ENCODE measurements at regions not wholly inside any gene's neighbourhood (a gene's known extent, or its start where the extent isn't known, plus 50 kb on each side); places are given as distances from the start of the nearest gene placed in this dataset.

DNA sequence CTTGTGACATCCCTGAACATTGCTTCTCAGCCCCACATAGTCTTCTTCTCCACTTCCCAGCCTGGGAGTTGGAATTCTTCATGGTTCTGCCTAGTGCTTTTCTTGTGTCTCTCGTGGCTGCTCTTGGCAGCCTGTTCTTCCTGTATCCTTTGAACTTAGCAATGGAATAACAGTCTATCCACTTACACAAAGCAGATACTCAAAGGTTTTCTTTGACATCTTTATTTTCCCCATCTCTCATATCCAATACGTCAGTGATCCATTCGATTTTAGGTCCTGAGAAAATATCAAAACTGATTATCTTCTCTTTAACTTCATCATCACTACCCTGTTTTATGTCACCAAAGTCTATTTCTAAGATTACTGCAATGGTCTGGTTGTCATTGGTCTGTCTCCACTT, 1091.2 kb upstream of the PIK3C3 start:
- DNase-seq: no peak

DNA sequence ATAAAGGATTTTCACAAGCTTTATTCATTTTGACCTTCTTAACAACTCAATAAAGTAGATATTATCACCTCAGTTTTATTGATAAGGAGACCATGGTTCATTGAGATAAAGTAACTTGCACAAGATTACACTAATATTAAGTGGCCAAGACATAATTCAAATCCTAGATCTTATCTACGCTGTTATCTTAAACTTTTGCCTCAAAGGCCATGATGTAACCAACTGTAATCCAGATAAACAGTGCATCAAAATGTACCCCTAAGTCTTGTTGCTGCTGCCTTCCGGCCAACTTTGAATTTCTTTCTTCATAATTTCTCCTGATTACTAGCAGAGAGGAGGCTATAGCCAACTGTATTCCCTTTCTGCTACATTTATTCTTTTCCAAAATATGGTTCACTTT, 1094.8 kb upstream of the PIK3C3 start:
- no peak for DNase-seq

DNA sequence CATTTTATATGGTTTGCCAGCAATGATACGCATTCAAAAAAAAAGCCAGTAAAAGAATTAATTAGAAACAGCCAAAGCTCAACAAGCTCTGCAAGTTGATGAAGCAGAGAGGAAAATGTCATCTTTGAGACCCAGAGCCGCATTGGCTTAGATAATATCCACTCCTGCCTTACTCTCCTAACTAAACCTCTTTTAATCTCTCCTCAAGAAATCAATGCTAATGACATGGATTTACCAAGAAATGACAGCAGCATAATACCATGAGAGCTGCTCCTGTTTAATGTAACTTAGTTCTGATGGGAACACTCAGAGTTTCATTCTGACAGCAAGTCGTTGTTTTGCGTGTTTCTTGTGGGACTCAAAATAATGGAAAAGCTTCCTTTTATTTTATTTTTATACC, 1099.4 kb upstream of the PIK3C3 start:
- no peak for DNase-seq

DNA sequence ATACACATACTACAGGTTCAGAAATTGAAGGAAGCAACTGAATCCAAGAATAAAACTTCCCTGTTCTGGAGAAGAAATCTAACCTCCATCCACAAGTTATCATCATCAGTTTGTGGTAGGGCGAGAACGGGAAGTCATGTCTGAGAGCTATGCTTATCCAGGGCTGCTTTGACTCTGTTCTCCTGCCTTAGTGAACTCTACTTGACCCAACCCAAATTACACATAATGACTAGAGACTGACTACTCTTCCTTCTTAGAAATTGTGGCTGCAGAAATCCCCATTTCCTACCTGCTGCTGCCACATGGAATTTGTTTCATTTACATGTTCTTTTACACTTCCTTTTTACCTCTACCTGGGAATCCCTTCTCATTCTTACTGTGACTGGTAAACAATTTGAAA, 1102.6 kb upstream of the PIK3C3 start:
- DNase-seq: no peak

DNA sequence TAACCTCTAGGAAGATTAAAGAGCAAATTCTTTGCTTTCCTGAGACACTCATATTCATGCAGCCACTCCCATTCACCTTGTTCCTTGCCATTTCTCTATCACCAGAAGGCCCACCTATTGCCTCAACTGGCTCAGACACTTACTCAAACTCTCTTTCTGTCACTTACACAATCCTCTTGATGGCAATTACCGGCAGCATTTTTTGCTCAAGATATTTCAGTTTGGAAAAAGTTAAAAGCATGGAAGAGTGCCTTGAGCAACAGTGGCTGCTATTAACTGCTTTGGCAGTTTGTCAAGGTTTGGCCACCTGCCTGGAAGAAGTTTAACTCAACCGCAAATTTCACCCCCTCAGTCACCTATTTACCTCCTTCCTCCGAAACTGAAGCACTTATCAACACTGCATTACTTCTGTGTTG, 1104.0 kb upstream of the PIK3C3 start:
- no peak for DNase-seq

DNA sequence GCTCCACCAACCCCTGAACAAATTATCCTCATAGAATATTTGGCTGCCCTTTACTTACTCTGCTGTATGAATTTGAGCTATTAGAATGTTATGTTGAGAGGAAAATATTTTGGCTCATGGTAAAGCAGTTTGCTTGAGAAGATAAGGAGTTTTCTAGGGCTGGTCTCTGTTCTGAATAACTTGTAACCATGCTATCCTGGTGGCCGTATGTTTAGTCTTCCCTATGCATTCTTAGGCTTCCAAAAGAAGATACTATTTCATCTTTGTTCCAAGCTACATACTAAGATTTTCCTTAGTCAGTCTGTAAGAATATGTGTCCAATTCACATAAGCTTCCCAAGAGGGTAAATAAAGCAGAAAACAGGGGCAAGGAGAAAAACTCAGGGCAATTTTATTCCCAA, 1105.1 kb upstream of the PIK3C3 start:
- no peak for DNase-seq

DNA sequence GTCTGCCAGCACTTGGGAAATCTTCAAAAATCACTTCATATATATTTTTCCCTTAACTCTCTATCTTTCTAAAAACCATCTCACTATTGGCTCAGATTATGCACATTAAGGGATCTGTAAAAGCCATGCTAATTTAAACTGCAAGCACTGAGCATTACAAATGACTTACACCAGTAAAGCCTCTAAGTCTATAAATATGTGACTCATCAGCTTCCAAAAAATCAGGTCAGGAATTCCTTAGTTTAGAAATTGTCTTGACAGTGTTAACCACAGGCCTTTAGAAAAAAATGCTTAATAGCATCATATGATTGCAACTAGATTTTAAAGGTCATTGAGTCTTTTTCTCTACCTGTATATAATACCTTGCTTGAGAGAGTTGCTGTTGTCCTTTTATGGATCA, 1113.6 kb upstream of the PIK3C3 start:
- DNase-seq: no peak

DNA sequence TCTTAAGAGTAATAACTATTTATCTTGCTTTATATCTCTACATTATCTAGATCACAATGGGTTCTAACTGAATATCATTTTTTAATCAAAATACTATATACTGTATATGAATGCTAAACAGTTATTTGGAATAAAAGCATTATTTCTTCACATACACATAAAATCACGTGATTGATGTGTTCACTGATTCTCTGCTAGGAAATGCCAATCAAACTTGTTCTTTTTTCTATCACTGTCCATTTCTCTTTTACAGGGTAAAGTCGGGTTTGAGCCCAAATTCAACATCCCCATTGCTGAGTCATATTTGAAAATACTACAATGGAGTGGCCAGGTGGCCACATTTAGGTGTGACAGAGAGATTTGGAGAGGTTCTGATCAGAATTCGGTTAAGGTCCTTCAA, 1114.0 kb upstream of the PIK3C3 start:
- no peak for DNase-seq

DNA sequence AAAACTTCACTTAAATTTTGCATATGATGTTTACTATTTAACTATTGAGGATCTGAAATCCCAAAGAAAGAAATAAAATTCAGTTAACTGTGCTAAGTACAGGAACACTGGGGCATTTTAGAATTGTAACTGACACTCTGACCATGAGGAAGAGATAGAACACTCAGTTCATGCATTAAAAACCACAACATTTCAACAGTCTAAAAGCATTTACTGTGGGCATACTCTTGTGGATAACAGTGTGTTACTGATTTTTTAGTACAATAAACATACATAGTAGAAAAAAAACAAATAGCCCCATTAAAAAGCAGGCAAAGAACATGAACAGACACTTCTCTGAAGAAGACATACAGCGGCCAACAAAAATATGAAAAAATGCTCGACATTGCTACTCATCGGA, 1122.7 kb upstream of the PIK3C3 start:
- no peak for DNase-seq

DNA sequence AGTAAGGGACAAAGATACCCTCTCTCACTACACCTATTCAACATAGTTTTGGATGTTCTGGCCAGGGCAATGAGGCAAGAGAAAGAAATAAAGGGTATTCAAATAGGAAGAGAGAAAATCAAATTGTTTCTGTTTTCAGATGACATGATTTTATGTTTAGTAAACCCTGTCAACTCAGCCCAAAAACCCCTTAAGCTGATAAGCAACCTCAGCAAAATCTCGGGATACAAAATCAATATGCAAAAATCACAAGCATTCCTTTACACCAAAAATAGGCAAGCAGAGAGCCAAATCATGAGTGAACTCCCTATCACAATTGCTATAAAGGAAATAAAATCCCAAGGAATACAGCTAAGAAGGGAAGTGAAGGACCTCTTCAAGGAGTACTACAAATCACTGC, 1130.7 kb upstream of the PIK3C3 start:
- no peak for DNase-seq

DNA sequence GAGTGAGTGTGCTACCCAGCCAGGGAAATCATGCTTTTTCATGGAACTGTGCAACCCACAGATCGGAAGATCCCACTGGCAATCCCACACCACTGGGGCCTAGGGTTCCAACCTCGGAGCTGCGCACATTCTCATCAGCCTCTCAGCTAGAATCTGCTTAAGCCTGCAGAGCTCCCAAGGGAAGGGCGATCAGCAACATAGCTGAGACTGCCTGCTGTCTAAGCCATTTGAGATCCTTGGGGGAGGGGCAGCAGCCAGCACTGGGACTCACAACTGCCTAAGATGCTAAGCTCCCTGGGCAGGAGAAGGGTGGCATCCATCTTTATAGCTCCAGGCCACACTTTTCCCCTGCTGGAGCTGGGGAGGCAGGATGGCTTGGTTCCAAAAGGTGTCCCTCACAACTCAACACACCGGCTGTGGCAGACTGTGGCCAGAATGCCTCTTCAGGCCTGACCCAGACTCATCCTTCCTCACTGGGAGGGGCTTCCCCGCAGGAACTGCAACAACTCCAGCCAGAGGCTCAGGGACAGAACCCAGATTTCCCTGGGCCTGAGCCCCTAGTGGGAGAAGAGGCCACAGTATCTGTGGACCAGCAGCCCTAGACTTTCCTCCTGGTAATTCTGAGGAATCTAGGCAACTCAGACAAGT, 1133.3 kb upstream of the PIK3C3 start:
- DNase-seq: no peak

DNA sequence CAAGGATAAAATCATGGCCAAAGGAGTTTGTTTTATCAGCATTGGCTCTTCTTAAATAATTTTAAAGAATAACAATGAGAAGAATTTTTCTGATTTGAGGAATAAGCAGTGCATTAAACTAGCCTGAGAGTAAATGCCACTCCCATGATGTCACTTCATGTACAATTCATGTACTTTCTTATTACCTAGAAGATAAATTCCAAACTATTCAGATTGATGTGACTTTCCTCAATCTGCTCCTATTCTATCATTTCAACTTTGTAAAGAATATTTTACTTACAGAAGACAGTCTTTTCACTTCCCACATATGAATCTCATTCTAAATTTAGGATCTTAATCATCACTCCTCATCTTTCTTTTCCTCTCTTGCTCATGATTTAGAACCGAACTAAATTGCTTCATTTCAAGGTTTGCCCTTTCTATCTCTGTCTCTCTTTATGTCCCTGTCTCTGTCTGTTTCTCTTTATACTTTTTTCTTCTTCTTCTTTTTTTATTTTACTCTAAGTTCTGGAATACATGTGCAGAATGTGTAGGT, 1142.0 kb upstream of the PIK3C3 start:
- DNase-seq: no peak

DNA sequence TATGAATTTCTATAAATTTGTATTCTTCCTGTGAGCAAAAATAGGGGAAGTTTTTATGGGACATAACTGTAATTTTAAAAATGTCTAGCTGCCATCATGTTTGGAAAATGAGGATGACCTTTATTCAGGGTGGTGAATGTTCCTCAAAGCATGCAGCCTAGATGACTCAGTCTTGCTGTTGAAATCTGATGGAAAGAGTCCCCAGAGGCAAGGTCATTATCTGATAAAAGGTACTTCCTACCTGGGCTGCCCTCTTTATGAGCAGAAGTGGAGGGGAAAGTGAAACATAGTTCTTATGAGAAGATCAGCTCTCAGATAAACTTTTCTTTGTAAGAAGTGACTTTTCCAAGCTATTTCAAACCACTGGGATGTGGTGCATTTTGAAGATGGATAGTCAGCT, 1144.7 kb upstream of the PIK3C3 start:
- DNase-seq: no peak

DNA sequence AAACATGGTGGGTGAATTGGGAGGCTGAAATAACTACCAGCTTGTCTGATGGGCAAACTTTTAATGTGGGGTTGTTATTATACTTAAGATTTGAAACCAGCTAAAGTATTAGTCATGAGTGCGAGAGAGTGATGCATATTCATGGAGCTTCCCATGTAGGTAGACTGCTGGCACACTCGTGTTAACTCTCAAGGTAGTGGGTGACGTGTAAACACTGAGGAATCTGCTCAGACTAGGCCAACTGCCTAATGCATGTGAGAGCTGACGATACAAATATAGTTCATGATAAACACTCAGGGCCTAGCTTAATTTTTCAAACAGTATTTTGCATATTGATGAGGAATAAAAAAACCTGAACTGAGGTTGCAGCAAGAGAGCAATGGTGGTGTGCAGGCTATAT, 1165.7 kb upstream of the PIK3C3 start:
- DNase-seq: no peak

DNA sequence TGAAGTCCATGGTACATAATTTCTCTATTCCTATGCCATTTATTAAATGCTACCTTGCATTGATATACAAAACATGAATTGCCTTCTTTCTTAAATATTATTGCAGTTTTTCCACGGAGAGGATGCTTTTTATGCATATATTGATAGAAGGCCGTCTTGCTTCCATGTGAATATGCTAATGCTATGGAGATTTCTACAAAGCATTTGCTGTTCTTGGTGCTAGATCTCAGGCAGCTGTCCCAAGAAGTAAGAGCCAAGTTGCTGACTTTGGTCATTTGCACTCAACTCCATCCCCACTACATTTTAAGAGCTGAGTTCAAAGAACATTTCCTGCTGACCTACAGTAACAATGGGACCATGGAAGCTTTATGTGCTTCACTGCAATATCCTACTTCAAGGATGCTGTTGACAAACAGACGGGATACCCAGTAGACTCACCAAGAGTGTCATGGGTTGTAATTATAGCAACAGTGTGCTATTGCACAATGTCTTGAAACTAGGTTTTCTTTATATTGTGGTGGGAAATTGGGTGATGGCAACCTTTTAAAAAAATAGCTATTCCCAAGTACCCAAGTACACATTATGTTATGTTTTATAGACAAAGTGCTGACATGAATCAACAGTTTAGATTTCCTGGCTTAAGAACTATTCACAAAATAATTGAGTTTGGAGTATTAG, 1172.4 kb upstream of the PIK3C3 start:
- no peak for DNase-seq

DNA sequence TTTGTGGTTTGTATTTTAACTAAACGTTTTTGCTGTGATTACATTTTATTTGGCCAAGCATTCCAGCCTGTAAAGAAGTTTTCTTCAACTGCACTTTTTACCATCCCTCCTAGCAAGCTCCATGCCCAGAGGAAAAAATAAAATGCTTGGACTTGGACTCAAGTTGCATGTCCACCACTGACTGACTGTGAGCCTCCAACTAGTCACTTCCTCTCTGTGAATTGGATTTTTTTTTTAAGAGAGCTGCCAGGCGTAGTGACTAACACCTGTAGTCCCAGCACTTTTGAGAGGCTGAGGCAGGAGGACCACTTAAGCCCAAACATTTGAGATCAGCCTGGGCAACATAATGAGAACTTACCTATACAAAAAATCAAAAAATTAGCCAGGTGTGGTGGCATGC, 1185.2 kb upstream of the PIK3C3 start:
- DNase-seq: no peak

DNA sequence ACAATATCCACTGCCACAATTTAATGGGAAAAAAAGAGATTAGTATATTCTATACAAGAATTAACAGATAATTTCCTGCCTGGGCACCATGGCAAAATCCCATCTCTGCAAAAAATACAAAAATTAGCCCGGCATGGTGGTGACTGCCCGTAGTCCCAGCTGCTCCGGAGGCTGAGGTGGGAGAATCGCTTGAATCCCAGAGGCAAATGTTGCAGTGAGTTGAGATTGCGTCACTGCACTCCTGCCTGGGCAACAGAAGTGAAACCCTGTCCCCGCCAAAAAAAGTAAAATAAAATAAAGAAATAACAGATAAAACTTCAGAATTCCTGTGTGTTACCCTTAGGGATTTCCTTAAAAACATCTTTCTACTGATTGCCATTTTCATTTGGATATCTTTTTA, 1194.8 kb upstream of the PIK3C3 start:
- DNase-seq: no peak

DNA sequence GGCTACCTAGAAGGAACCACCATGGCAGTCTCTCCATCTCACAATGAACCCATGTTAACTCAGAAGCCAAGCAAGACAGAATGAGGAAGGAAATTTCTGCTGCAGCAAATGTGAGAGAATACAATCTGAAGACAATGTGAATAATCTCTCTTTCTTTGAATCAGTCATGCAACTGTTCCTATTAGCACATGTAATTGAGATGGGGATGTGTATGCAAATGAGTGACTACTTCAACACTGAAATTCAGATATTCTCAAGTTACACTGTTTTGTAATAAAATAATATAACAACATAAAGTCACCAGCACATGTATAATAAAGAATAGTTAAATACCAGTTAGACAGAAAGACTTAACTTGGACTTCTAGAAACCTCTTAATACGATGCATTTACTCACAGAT, 1200.6 kb upstream of the PIK3C3 start:
- no peak for DNase-seq

DNA sequence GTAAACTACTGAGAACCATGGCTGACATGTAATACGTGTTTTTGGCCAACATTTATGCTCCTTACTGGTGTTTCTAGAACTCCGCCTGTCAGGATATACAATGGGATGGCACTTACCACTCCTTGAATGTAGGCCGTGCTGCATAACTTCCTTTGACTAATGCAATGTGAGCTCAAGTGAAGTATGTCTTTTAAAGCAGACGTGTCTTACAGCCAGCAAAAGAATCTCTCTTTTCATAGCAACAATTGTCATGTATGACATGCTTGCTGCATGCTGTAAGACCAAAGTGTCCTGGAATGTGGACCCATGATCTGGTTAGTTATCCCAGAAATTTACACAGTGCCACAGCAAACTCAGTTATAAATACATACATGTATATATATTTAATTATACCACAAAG, 1202.7 kb upstream of the PIK3C3 start:
- DNase-seq: no peak

DNA sequence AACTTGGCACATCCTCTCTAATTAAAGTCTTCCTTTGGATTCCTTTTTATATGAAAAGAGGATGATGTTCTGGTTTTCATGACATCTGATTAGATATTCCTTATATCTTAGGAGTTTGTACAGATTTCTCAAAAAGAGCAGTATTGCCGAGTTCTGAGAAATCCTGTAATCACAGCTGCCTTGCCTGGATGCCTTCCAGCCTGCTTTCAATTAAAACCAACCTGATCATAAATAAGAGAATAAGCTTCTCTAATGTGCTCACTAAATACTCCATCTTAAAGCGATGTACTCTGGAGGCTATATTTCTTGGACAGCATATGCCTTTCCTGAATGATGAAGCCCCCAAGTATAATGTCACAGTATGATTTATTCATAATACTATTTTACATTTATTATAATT, 1203.8 kb upstream of the PIK3C3 start:
- no peak for DNase-seq

DNA sequence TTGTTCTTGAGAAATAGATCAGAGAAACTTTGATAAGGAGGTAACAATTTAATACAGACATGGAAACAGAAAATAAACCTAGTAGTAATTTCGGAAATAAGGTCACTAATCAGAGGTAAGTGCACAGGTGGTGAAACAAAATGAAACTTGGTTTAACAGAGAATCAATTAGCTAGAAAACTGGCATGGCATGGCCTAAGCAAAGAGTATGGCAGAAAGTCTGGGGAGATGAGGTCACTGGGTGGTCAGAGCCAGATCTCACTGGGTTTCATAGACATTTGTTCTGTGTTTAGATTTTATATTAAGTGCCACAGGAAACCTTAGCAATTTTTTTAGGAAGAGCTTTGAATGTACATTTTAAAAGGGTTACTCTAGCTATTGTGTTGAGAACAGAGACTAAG, 1216.0 kb upstream of the PIK3C3 start:
- no peak for DNase-seq

DNA sequence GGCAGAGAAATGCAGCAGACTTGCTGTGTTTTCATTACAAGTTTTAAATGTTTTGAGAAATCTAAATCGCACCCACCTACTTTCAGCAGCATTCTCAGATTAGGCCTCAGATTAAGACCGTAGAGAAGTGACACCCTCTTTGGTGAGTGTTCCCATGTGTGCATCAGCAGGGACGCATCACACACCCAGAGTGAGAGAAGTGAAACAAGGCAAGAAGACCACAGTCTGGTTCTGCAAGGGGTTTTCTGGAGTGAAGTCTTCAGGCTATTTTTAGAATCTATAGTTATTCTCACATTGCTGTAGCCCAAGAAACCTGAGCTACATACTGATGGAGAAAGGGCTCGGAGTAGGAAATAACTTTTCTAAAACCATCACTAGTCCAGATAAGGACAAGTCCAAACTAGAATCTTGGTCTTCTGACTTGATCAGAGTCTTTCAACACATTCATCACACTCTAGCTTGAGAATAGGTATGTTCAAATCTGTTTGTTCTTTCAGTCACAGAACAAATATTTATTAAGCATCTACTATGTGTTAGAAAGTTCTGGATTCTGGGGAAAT, 1216.6 kb upstream of the PIK3C3 start:
- no peak for DNase-seq

DNA sequence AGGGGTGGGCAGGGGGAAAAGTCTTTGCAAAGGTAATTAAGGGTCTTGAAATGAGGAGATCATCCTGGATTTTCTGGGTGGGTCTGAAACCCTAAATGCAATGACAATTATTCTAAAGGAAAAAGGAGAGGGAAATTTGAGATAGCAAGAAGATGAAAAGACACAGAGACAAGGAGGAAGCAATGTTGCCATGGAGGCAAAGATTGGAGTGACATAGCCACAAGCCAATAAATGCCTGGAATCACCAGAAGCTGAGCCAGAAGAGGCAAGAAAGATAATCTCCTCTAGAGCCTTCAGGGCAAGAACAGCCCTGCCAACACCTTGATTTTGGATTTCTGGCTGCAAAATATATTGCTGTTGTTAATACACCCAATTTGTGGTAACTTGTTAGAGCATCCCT, 1246.3 kb upstream of the PIK3C3 start:
- no peak for DNase-seq

DNA sequence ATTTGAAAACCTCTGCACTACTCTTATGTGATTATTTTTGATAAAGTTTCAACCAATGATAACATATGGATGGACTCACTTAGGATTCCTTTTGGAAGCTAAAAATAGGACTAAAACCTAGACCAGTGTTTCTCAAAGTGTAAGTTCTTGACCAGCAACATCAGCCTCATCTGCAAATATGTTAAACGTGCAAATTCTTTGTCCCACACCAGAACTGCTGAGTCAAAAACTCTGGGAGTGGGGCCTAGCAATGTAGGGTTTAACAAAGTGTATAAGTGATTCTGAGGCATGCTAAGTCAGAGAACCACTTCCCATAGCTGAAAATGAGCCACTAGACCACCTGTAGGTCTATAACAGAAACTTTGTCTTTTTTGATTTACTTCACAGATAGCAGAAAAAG, 1247.2 kb upstream of the PIK3C3 start:
- DNase-seq: no peak

DNA sequence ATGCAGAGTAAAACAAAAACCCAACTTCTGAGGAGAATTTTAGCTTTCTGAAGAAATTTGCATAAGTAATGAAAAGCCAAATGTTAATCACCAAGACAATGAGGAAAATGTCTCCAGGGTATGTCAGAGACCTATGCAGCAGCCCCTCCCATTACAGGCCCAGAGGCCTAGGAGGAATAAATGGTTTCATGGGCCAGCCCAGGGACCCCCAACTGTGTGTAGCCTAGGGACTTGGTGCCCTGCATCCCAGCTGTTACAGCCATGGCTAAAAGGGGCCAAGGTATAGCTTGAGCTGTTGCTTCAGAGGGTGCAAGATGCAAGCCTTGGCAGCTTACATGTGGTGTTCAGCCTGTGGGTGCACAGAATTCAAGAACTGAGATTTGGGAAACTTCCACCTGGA, 1256.9 kb upstream of the PIK3C3 start:
- DNase-seq: no peak

All from T-helper 9 cell (primary cell).